Activated CD8-positive, alpha-beta memory T cell treated with anti-CD3 and anti-CD28 coated beads, Interleukin-2, amount 50 U/mL, for 1 hour (primary cell): ENCODE measurements at regions not wholly inside any gene's neighbourhood (a gene's known extent, or its start where the extent isn't known, plus 50 kb on each side); places are given as distances from the start of the nearest gene placed in this dataset.
"Not testable (repeated sequence)": the region's sequence is repeated elsewhere in the genome, so short reads cannot be mapped to it uniquely, and the experiment has no call there.

Experiments used
- DNase-seq: peaks from one replicate; pipeline ENCODE4 v3.0.0-alpha.2; 2020; ENCODE audit errors: extremely low read depth

DNA sequence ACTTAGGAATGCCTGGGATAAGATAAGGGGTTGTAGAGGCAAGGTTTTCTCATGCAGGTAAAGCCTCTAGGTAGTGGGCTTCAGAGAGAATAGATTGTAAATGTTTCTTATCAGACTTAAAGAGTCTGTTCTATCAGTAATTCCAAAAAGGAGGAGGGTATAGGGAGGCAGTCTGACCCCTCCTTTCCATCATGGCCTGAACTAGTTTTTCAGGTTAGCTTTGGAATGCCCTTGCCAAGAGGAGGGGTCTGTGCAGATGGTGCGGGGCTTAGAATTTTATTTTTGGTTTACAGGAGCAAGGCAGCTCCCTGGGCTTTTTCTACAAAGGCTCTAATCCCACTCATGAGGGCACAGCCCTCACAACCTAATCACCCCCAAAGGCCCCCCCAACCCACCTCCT is 135.0 kb downstream of the B3GNT2 start:
- no peak for DNase-seq

DNA sequence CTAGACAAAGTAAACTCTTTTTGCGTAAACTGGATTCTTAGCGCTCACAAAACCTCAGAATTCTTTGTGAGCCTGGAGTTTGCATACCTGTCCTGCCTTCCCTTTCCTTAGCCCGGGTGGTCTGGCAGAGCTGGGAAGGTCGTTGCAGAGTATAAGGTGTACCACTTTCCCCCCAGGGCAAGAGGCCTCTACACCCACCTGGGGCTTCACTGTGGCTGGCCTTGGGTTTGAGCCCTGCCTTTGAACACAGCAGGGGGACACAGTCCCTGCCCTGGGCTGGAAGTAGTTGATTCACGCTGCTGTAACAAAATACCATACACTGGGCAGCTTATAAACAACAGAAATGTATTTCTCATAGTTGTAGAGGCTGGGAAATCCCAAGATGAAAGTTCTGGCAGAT is 133.9 kb downstream of the B3GNT2 start:
- no peak for DNase-seq

DNA sequence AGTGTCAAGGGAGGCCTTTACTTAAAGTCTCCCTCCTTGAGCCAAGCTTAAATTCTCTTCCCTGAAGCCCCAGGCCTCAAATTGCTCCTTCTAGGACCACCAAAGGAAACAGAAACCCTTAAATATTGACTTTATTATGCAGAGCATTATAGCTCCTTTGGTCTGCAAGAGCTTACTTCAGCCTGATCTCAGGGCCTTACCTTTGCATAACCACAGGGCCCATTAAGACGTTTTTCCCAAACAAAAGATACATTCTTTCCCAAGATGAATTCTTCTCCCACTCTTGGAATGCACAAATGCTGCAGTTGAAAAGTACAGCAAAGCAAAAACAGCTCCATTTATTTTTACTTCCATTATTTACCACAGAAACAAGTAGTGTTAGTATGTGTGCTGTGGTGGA is 130.8 kb downstream of the B3GNT2 start:
- no peak for DNase-seq

DNA sequence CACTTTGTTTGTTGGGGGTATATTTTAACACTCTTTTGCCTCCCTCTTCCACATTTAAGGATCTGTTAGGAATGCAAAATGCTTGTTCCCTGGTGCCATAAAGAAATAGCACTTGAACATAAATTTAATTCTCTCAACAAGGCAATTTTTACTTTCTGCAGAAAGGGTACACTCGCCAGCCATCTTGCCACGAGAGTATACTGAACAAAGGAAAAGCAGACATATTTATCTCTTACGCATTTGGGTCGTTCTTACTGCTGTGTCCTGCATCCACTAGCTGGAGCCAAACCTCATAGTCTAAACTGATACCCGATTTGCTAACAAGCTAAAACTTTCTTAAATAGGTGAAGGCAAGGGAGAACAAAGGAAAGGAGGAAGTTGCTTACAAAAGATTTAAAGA is 129.5 kb downstream of the B3GNT2 start:
- DNase-seq = no peak

DNA sequence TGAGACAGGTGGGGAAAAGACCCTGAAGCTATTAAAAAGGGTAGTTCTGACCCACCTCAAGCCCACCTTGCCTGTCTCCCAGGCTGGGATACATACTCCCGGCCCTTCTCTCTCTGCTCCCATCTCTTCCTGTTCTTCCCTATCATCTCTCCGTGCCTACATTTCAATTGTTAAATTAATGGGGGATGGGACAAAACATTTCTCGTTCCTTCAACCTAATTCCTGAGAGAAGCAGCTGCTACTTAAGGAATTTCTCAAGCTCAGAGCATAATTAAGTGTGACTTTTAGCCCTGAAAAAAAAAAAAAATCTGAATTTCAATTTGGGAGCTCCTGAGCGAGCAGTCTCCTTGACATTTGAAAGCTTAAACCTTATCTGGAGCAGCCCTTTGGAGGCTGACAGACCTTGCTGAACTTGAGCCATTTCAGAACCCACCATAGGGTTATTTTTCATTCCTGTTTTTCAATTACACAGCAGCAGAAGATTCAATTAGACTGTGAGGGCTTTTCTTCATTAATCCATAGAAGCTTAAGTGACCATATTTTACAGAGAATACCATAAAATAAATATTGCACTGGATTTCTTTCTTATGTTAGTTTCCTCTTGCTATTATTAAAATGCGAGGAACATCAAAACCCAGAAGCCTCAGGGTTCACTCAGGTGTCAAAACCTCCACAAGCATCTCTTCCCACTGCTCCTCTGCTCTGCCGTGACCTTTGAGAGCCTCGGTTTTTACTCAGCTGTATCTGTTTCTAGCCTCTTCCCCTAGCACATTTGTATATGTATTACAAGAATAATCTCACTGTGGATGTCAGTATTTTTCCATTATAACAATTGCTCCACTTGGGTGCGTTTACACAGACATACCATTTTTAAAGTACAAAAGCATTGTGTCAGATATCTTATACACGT is 125.7 kb downstream of the B3GNT2 start:
- DNase-seq = no peak

DNA sequence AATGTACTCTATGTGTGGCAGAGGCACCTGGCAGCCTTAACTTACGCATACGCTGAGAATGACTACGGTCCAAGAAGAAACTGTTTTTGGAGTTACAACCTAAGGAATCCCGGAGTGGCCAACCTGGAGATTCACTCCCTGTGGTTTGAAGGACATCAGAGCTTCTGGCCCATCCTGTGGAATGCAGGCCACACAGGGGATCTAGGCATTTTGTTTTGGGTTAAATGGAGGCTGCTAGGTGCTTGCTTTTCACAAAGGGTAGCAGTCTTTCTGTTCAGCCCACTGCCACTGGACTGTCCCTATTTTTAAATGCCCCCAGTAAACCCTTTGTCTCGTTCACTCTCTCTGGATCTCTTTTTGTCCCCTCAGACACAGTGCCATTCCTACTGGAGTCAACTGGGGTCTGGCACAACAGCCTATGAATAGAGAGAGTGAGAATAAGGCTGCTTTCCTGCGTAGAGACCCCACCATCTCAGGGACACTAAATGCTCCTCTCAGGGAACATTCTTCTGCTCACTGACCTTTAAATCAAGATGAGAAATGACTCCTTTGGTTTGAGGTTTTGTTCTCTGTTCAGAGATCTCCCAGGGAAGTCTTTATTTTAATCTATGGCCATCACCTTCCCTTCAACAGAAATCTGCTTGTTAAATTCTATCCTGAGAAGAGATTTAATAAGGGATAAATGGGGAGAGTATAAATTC is 124.9 kb downstream of the B3GNT2 start:
- DNase-seq = no peak

DNA sequence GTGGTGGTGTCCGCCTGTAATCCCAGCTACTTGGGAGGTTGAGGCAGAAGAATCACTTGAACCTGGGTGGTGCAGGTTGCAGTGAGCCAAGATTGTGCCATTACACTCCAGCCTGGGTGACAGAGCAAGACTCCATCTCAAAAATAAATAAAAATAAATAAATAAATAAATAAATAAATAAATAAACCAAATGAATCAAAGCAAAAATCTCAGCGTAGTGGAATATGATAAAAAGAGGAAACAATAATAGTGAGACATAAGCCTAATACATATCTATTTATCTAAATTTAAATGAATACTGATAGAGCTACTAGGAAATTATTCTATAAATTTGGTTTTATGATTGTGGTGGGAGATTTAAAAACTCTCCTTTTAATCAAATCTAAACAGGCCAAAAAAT is 124.2 kb downstream of the B3GNT2 start:
- DNase-seq = not testable (repeated sequence)

DNA sequence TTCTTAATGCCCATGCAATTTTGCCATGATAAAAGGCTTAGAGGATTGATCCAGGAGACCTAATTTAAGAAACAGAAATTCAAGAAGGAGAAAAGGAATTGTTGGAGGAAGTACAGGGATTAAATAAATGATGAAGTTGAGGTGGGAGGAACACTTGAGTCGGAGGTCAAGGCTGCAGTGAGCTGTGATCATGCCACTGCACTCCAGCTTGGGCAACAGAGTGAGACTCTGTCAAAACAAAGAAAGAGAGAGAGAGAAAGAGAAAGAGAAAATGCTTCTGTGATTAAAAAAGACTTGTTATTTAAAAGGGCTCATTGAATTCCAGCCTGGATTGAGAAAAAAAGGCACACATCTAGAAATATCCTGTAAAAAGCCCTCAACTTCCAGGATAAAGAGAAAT is 123.2 kb downstream of the B3GNT2 start:
- no peak for DNase-seq

DNA sequence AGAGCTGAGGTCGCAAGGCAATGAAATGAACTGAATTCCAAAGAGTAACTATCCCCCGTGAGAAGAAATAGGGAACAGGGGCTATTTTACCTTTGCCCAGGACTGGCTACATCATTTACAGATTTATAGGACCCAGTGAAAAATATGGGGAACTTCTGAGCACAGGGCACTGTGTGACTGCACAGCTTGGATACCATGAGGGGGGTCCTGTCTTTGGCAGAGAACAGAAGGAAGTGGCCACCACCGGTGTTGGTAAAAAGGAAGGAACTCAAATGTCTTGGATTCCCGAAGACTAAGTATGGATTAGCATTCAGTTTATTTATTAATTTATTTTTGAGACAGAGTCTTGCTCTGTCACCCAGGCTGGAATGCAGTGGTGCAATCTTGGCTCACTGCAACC is 119.6 kb downstream of the B3GNT2 start:
- no peak for DNase-seq

DNA sequence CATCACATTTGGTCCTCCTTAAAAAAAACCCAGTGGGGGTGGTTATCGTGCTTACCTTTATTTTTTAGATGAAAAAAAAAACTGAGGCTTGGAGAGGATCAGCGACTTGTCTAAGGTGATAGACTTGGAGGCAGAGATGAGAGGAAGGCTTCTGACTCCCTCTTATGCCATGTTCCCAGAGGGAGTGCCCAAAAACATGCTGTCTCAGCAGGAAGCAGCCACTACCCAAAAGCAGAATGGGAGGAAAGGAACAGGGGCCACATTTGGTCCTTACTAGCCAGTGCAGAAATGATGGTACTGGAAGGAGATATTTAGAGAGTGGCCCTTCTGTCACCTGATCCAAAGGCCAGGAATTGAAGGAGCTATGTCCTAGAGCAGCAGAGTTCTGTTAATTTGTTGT is 118.4 kb downstream of the B3GNT2 start:
- no peak for DNase-seq

DNA sequence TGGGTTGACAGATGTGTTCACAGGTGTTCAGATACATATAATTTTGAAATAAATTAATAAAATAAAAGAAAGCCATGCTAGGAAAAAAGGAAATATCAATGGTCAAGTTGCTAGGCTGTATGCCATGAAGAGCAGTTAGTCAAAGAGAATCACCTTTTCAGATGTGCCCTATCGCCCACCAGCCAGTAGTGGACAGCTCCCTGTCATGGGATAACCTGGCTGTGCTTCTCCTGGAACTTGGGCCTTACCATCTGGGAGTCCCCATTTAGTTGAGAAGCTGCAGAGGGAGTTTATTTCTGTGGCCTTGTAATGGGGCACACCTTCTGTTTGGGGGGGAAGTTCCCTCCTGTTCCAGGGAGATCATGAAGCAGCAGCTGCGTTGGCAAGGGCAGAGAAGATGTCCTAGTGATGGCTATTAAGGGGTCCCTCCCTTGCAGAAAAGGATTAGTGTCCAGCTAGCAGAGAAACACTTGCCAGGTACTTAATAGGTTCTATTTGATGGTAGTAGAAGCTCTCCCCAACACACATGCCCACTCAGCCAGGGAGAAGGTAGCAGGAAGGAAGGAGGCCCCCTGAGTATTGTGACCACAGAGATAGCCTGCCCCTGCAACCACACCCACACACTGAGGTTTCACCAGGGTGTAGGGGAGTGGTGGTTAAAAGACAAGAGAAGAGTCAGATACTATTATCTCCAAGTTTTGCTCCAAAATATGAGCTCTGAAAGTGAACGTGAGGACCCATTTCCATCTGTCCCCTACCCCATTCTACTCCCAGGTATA is 117.7 kb downstream of the B3GNT2 start:
- no peak for DNase-seq

DNA sequence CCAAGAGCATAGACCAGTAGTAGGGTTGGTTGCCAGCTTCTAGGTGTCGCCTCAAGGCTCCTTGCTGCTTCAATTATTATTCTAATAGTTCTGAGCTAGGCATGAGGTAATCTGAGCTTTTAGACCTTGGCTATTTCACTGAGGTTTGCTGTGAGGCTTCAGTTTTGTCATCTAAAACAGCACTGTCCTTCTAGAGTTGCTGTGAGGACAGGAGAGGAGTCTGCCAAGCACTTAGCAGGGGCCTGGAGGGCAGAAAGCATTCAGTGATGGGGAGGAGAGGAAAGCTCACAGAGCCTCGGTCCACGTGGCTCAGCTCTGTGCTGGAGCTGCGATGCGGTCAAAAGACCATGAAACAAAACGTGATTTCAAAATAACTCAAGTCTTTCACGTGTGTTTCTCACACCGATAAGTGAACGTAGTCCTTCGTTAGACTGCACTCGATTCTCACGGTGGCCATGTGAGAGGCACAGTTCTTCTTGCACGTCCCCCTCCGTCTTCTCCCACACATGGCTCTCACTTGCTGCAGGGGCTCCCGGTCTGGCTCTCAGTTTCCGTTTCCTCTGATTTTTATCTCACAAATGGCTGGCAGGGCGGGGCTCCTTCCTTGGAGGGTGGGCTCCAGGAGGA is 113.7 kb downstream of the B3GNT2 start:
- DNase-seq = no peak

DNA sequence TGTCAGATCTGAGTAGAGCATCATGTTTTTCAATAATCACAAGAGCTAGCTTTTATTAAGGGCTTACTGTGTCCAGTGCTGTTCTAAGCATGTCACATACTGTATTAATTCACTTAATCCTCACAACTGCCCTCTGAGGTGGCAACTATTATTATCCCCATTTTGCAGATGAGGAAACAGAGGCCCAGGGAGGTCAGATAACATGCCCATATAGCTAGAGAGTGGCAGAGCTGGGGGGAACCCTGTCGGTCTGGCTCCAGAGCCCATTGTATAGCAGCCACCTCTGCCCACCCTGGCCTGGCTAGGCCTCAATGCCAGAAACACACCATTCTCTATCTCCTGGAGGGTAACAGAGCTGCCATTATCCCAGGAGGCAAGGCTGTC is 113.2 kb downstream of the B3GNT2 start:
- DNase-seq = no peak

DNA sequence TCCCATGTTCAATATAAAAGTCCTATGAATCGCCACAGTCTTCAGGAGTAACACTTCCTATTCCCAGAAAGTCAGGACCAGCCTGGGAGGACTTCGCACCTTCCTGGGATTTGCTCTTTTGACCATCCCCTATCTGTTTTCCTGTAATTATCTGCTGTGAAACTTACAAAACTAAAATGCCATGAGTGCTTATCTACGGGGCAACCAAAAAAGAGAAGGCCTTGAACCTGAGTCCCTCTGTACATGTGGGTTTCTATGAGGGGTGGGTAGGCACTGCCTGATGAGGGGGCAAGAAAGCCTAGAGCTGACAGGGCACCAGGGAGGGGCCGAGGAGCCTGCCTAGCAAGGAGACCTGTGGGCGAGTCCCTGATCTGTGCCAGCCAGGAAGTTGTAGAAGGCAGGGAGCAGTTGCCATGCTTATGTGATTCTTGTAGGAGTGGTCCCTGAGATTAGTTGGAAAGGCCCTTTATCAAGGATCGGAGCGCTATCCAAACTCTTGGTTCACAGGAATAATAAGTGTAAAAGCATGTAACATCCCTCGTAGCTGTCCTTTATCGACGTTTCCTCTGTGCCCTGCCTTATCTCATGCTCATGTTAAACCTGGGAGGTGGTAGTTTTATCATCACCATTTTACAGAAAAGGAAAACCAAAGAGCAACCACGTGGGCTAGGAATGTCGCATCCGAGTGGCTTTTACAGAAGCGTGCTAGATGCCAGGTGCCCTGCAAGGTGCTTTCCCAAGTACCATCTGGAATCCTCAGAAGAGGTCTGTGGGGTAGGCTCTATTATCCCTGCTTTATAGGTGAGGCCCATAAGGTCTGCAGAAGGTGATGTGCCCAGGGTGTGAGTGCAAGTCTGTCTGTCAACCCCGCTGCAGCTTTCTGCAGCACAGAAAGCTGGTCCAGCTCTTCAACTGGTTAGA is 111.8 kb downstream of the B3GNT2 start:
- no peak for DNase-seq

DNA sequence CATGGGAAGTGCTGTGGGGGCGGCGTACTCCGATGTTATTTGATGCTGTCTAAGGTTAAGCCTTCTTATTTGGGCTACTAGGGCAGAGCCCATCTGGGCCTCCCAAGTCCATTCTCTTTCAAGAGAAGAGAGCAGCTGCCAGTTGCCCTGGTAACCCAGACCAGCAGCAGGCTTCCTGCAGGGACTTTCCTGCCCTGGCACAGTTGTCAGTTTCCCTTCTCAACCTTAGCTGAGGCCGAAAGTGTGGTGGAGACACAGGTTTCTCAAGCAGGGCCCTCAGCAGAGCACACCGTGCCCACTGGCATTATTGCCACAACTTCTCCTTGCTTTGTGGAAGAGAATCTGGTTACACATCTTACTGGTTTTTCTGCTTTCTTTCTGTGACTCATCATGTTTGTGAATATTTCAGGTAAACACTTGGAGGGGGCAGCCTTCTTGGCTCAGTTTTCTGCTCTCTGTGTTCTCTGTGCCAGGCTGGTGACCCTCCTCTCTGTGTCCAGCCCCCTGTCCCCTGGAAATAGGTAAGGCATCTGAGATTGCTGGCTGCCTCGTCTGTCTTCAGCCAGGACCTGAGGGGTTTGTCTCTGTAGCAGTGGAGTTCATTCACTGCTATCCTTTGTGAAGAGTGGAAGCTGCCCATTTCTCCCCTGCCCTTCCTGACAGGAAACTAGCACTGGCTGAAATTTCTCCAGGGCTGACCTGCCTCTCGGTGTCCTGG is 111.0 kb downstream of the B3GNT2 start:
- DNase-seq = no peak

DNA sequence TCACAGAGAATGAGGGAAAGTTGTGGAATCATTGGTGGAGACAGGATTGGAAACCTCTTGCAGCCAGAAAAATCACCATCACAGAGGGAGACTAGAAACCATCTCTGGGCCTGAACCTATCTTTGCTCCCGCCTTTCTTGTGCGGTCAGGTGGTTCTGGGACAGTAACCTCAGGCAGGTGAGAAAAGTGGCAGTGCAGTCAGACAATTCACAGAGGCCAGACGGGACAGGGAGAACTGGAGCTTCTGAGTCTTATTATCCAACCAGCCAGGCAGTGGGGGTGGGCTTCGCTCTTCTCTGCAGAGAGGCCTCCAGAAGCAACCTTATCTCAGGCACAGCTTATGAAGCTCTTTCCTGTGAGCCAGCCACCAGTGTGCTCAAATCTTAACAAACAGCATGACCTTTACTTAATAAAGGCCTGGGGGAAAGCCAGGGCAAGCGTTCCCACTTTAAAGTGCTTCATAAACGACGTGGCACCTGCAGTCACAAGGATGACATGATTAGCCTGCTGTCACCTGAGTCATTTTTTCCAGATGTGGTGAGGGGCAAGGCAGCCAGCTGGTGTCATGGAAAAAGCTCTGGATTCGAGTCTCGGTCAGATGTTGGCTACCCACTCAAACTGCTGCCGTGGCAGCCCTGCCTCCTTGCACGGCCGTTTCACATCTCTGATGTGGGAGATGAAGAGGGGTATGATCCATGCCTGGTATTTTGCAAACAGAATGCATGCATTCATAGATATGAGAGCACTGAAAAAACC is 109.7 kb downstream of the B3GNT2 start:
- peak; percentile 56 for DNase-seq

DNA sequence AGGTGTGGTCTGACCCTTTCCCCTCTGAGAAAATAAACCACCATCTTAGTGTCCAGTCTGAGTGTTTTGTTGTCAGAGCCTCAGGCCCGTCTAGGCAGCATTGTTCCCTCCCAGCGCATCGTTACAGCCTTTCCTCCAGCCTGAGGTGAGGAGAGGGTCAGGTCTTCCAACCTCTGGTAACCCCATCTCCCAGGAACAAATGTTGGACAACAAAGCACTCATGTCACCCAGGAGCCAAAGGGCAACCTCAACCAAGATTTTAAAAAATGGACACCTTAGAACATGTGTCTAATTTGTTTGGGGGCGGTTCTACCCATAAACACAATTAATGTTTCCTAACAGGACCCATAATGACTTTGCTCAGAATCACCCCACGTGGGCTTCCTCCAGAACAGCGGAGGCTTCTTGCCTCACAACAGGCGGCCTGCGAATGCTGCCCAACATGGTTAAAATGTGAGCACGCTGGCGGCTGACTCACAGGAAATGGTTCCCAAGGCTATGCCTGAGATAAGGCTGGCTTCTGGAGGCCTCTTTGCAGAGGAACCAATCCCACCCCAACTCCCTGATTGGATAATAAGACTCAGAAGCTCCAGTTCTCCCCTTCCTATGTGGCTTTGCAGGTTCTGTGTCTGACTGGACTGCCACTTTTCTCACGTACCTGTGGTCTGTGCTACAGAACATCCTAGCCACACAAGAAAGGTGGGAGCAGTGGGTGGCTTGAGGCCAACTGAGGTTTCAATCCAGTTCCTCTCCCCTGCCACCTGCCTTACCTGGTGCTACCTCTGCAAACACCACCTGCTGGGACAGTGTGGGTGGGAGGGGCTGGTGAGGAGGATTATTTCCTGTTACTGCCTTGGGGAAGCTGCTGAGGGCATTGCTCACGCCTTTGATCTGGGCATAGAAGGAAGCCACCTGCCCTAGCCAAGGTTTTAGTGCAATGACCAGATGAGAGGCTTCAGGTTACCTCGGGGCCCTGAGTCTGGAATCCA is 108.8 kb downstream of the B3GNT2 start:
- no peak for DNase-seq

DNA sequence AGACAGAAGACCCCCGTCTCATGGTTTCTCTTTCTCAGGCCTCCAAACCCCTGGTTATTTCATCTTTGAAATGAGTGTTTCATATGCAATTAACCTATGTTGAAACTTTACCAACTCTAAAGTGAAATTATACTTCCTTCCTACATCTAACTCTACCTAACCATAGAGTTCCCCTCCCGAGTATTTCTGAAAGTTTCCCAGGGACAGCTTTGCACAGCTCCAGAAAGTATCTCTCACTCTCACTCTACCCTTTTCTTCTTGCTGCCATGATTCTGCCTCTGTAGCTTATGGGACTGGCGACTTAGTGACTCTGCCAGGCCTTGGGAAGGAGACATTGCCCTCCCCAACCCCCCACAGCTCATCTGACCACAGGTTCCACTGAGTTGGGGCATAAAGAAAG is 107.9 kb downstream of the B3GNT2 start:
- DNase-seq = no peak
